OCI-LY3 (cell line): ENCODE measurements at regions not wholly inside any gene's neighbourhood (a gene's known extent, or its start where the extent isn't known, plus 50 kb on each side); places are given as distances from the start of the nearest gene placed in this dataset.
"Not testable (repeated sequence)": the region's sequence is repeated elsewhere in the genome, so short reads cannot be mapped to it uniquely, and the experiment has no call there.

ENCODE experiments used
- H2AFZ ChIP-seq: fragments of 200-600, 300-600 bp; shearing (Covaris generic); 2 replicates; pipeline ENCODE4 v1.6.0; 2014; ENCODE audit warnings: antibody characterized with exemption, low read depth, low read length
- H3K27ac ChIP-seq: fragments of 200-600, 300-600 bp; sonication (generic); 2 replicates; pipeline ENCODE4 v1.5.1; 2014; ENCODE audit warnings: mild to moderate bottlenecking, low read length, moderate library complexity, mixed read lengths
- H3K27me3 ChIP-seq: fragments of 200-600, 300-600 bp; sonication (generic); 2 replicates; pipeline ENCODE4 v1.6.1; 2014; ENCODE audit warnings: low read depth, low read length, mixed read lengths
- H3K36me3 ChIP-seq: fragments of 200-600, 300-600 bp; sonication (generic); replicated peaks from 2 replicates; pipeline ENCODE3; 2014; ENCODE audit warnings: low read depth, low read length, mixed read lengths
- H3K4me1 ChIP-seq: fragments of 300-600, 200-600 bp; sonication (generic); 2 replicates; pipeline ENCODE4 v1.6.1; 2014; ENCODE audit warnings: low read length, mixed read lengths
- H3K4me2 ChIP-seq: fragments of 200-600, 300-600 bp; sonication (generic); 2 replicates; pipeline ENCODE4 v1.6.1; 2014; ENCODE audit warnings: low read length, mixed read lengths
- H3K4me3 ChIP-seq: fragments of 300-600, 200-600 bp; sonication (generic); 2 replicates; pipeline ENCODE4 v1.5.1; 2014; ENCODE audit warnings: antibody characterized with exemption, mild to moderate bottlenecking, low read length, moderate library complexity
- H3K79me2 ChIP-seq: fragments of 300-600, 200-600 bp; shearing (Covaris generic); 2 replicates; pipeline ENCODE4 v1.6.1; 2014; ENCODE audit warnings: mild to moderate bottlenecking, low read length, mixed read lengths
- H3K9ac ChIP-seq: fragments of 300-600, 200-600 bp; shearing (Covaris generic); 2 replicates; pipeline ENCODE4 v1.6.0; 2014; ENCODE audit warnings: mild to moderate bottlenecking, low read length, moderate library complexity
- H3K9me3 ChIP-seq: fragments of 200-600, 300-600 bp; shearing (Covaris generic); 2 replicates; pipeline ENCODE4 v1.6.1; 2014; ENCODE audit warnings: low read length, mixed read lengths; ENCODE audit not compliant: insufficient read depth
- H4K20me1 ChIP-seq: fragments of 200-600, 300-600 bp; sonication (generic); 2 replicates; pipeline ENCODE4 v1.6.1; 2016; ENCODE audit warnings: low read length, mixed read lengths; ENCODE audit not compliant: insufficient read depth
- EZH2phosphoT487 ChIP-seq: fragments of 200-600 bp; shearing (Covaris generic); IDR thresholded peaks from 2 replicates; pipeline ENCODE4 v1.6.1; 2018; ENCODE audit warnings: antibody characterized with exemption, mixed run types, low read depth
- TF ChIP-seq, protein P1 (sequence below): fragments of 200-600, 300-600 bp; sonication (generic); IDR thresholded peaks from 2 replicates; pipeline ENCODE4 v1.5.1; 2014; ENCODE audit warnings: antibody characterized with exemption, low read length, low read depth

DNA sequence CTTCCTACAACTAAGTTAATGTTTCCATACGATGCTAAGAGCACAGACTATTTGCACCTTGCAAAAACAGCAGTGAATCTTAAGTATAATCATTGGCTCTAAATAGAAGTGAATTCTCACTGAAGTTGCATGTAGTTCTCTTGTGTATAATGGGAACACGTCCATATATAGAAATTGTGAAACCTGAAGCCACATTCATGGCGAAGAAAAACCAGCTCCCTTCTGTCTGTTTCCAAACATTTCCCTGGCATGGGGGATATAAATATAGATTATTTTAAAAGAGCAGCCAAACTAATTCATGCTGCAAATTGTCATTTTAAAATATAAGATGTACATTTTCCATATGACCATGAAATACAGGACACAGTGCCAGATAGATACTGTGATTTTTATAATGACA, 71.1 kb downstream of the TRAM1L1 start:
- Histone ChIP-seq H3K4me2 (no peak overlapping the region), H3K27me3 (no peaks in the 10 kb centered on the region), H4K20me1 (no peaks in the 10 kb centered on the region), H3K9ac (no peak overlapping the region), H3K9me3 (peaks cover 3% of the 10 kb centered on the region; the same call in 1 of the 2 replicates), H3K4me1 (no peaks in the 10 kb centered on the region), H3K4me3 (no peak overlapping the region), H3K36me3 (no peaks in the 10 kb centered on the region), H3K27ac (no peak overlapping the region), H3K79me2 (no peaks in the 10 kb centered on the region), H2AFZ (no peak overlapping the region)
- TF ChIP-seq EZH2phosphoT487: no peak
- TF ChIP-seq, protein P1, sequence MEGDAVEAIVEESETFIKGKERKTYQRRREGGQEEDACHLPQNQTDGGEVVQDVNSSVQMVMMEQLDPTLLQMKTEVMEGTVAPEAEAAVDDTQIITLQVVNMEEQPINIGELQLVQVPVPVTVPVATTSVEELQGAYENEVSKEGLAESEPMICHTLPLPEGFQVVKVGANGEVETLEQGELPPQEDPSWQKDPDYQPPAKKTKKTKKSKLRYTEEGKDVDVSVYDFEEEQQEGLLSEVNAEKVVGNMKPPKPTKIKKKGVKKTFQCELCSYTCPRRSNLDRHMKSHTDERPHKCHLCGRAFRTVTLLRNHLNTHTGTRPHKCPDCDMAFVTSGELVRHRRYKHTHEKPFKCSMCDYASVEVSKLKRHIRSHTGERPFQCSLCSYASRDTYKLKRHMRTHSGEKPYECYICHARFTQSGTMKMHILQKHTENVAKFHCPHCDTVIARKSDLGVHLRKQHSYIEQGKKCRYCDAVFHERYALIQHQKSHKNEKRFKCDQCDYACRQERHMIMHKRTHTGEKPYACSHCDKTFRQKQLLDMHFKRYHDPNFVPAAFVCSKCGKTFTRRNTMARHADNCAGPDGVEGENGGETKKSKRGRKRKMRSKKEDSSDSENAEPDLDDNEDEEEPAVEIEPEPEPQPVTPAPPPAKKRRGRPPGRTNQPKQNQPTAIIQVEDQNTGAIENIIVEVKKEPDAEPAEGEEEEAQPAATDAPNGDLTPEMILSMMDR: no peak

DNA sequence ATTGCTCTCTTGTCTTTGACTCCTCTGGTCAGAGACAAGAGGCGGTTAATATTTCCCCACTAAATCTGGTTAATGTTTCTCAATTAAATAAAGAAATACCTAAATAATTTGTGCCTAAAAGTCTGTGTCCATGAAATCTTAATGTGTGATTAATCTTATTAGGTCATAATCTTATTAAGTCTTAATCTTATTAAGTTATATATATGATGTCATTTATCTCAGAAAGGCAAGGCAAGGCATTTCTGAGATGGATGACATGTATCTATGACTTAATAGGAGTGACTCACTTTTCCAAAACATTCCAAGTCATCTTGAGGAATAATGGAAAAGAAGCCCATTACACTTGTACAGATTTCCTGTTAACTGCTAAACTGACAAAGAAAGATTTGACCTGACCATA, 74.7 kb downstream of the TRAM1L1 start:
- no peak overlapping the region for H3K4me2 ChIP-seq
- TF ChIP-seq, protein P1: no peak
- TF ChIP-seq EZH2phosphoT487: no peak
- H3K4me1 ChIP-seq: no peaks in the 10 kb centered on the region

DNA sequence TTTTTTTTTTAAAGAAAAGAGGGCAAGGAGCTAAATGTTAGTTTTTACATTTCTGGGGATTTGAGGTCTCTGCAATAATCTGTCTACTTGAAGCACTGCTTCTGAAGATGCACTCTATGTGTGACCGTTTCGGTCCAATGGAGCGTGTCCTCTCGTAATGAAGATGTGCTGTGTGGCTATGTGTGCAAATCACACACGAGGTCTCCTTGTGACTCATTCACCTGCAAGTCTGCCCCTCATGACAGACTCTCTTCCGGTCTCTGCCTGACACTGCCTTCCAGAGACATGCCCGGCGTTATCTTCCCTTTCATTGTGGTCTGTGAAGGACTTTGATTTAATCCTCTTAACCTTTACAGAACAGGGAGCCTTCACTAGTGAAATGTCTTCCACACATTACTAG, 84.3 kb downstream of the TRAM1L1 start:
- Histone ChIP-seq H3K79me2 (no peaks in the 10 kb centered on the region), H3K27ac (peak overlapping the region; percentile 42), H3K4me2 (peak overlapping the region; percentile 39), H3K9me3 (no peaks in the 10 kb centered on the region), H4K20me1 (no peaks in the 10 kb centered on the region), H3K9ac (no peak overlapping the region), H3K36me3 (no peaks in the 10 kb centered on the region), H3K4me3 (peak overlapping the region; percentile 28), H2AFZ (peak overlapping the region; percentile 89), H3K27me3 (no peaks in the 10 kb centered on the region), H3K4me1 (peaks cover 6% of the 10 kb centered on the region; the same call in 1 of the 2 replicates)
- TF ChIP-seq, protein P1: no peak
- TF ChIP-seq EZH2phosphoT487: no peak

More for the DNA sequence above, 74.7 kb downstream of the TRAM1L1 start:
- Histone ChIP-seq H2AFZ (no peak overlapping the region), H3K9ac (no peak overlapping the region), H3K4me3 (no peak overlapping the region), H3K27ac (no peak overlapping the region), H3K9me3 (peaks cover 3% of the 10 kb centered on the region; the same call in 1 of the 2 replicates), H3K79me2 (no peaks in the 10 kb centered on the region), H3K27me3 (no peaks in the 10 kb centered on the region), H3K36me3 (no peaks in the 10 kb centered on the region), H4K20me1 (no peaks in the 10 kb centered on the region)

DNA sequence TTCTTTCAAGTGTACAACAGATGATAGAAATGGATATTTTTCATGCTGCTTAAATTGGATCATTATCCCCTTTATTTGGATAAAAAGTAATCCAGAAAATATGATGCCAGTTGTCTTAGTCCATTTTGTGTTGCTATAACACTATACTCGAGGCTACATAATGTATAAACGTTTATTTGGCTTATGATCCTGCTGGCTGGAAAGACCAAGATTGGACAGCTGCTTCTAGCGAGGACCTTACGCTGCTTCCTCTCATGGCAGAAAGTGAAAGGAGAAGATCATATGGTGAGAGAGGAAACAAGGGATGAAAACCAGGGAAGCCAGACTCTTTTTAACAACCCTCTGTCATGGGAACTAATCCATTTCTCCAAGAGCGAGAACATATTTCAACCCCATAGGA, 102.7 kb downstream of the TRAM1L1 start:
- Histone ChIP-seq H3K4me3 (no peak overlapping the region), H3K4me2 (no peak overlapping the region), H3K4me1 (no peaks in the 10 kb centered on the region), H2AFZ (no peak overlapping the region), H3K27ac (no peak overlapping the region), H3K9ac (no peak overlapping the region), H3K9me3 (no peaks in the 10 kb centered on the region), H3K36me3 (no peaks in the 10 kb centered on the region), H4K20me1 (no peaks in the 10 kb centered on the region), H3K27me3 (no peaks in the 10 kb centered on the region), H3K79me2 (no peaks in the 10 kb centered on the region)
- TF ChIP-seq, protein P1: no peak
- TF ChIP-seq EZH2phosphoT487: no peak

DNA sequence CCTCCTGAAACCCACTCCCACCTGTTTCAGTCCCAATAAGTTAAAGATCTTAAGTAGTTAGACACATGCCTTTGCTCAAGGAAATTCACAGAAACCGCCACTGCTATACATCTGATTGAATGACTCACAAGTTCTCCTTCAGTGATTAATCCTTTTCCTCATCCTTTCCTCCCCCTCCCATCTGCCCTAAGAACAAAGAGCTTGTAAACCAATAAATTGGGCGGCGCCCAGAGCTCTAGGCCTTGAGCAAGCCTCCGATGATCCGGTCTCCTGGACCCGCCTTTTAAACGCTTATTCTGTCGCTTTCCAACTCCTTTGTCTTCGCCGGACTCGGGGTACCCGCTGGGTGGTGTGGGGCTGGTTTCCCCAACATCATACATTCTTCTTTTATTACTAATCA, 104.9 kb downstream of the TRAM1L1 start:
- H3K4me3 ChIP-seq, H3K9ac ChIP-seq, H4K20me1 ChIP-seq, H3K4me1 ChIP-seq, H3K27me3 ChIP-seq, H3K27ac ChIP-seq, H3K9me3 ChIP-seq, H3K4me2 ChIP-seq, H3K36me3 ChIP-seq, H2AFZ ChIP-seq, H3K79me2 ChIP-seq: not testable (repeated sequence)
